K562 (cell line): ENCODE measurements at regions not wholly inside any gene's neighbourhood (a gene's known extent, or its start where the extent isn't known, plus 50 kb on each side); places are given as distances from the start of the nearest gene placed in this dataset.

Source experiments
- ATAC-seq: fragments of 200-7000 bp; cut with Tn5 transposase; 3 replicates; pipeline ENCODE4 v1.9.1; 2020; ENCODE audit warnings: moderate library complexity
- BruUV-seq: library from RNA; stranded (reverse); fragments of 400-500 nt; replicated peaks from 2 replicates; lab custom pipeline; 2021; lab: Mats Ljungman, UMichigan
- CTCF ChIA-PET: fragments of 300-600 bp; formaldehyde crosslinking; extraction: SDS; loops from one replicate; lab custom pipeline; 2021; ENCODE audit warnings: low intra/inter-chr PET ratio; lab: Yijun Ruan, JAX
- POLR2A ChIA-PET: fragments of 300-600, 350-650 bp; sonication (Branson Sonifier 250); formaldehyde crosslinking; extraction: SDS; loops from one replicate; lab custom pipeline; 2021; ENCODE audit warnings: antibody characterized with exemption, inconsistent platforms; lab: Yijun Ruan, JAX
- DNase-seq, 4 experiments: peaks; one replicate each; pipeline versions ENCODE4 v3.0.0 to v3.0.0-alpha.2; 2011 to 2018; ENCODE audit warnings: low spot score in 3 of 4, mixed read lengths in 3 of 4; ENCODE audit errors: extremely low read depth in 1 of 4
- FAIRE-seq: peaks from 2 replicates; lab custom pipeline; 2011; peaks lifted over from hg19 to GRCh38; lab: Jason Lieb, UNC
- H2AFZ ChIP-seq: 2 replicates; pipeline ENCODE4 v1.6.0; 2011; ENCODE audit warnings: low read depth, low read length, control low read depth, inconsistent platforms
- H3K27ac ChIP-seq: fragments of 200-600 bp; 3 replicates; pipeline ENCODE4 v1.8.0; 2011; ENCODE audit warnings: low read depth, mild to moderate bottlenecking, control low read depth, inconsistent platforms, low read length, moderate library complexity, mixed read lengths; ENCODE audit errors: extremely low read depth
- H3K27me3 ChIP-seq, 2 experiments: fragments of 300-600 bp in 1 of 2; 2 replicates in 1 of 2; 3 replicates in 1 of 2; pipeline versions ENCODE4 v1.6.0 to v1.8.0; 2011; ENCODE audit warnings: inconsistent platforms in 2 of 2, low read length in 2 of 2, mild to moderate bottlenecking in 1 of 2, mixed read lengths in 1 of 2, moderate library complexity in 1 of 2; ENCODE audit not compliant: control insufficient read depth in 2 of 2, insufficient read depth in 2 of 2
- H3K36me3 ChIP-seq: fragments of 300-600 bp; 3 replicates; pipeline ENCODE4 v1.8.0; 2011; ENCODE audit warnings: mild to moderate bottlenecking, low read length, inconsistent platforms; ENCODE audit not compliant: control insufficient read depth, insufficient read depth
- H3K4me1 ChIP-seq, 2 experiments: fragments of 200-600 bp in 1 of 2; replicated peaks in 1 of 2; 2 replicates in 1 of 2; 3 replicates in 1 of 2; pipeline versions ENCODE4 v1.5.1 to v1.8.0; 2011; ENCODE audit warnings: inconsistent platforms in 2 of 2, low read length in 2 of 2, mild to moderate bottlenecking in 1 of 2, mixed read lengths in 1 of 2, moderate library complexity in 1 of 2; ENCODE audit not compliant: control insufficient read depth in 2 of 2, insufficient read depth in 2 of 2
- H3K4me2 ChIP-seq: 2 replicates; pipeline ENCODE4 v1.6.1; 2011; ENCODE audit warnings: low read length, control low read depth, inconsistent platforms, mixed read lengths; ENCODE audit not compliant: insufficient read depth
- H3K4me3 ChIP-seq: fragments of 200-600 bp; sonication (generic), shearing (Covaris generic); 2 replicates; pipeline ENCODE4 v1.5.1; 2016; ENCODE audit warnings: control low read depth, inconsistent platforms
- H3K79me2 ChIP-seq: fragments of 200-600 bp; 3 replicates; pipeline ENCODE4 v1.8.0; 2011; ENCODE audit warnings: low read length, inconsistent platforms; ENCODE audit not compliant: control insufficient read depth, insufficient read depth
- H3K9ac ChIP-seq, 2 experiments: 2 replicates each; pipeline versions ENCODE4 v1.6.0 to v1.6.1; 2011; ENCODE audit warnings: low read depth in 2 of 2, low read length in 2 of 2, control low read depth in 1 of 2, inconsistent platforms in 1 of 2, mild to moderate bottlenecking in 1 of 2, mixed read lengths in 1 of 2; ENCODE audit not compliant: insufficient read depth in 1 of 2
- H3K9me1 ChIP-seq: one replicate; pipeline ENCODE4 v1.6.0; 2011; ENCODE audit warnings: inconsistent platforms, mild to moderate bottlenecking, low read length, moderate library complexity; ENCODE audit not compliant: control insufficient read depth, insufficient read depth
- H3K9me3 ChIP-seq: replicated peaks from 2 replicates; pipeline ENCODE4 v1.5.1; 2011; ENCODE audit warnings: low read depth, low read length, inconsistent platforms; ENCODE audit not compliant: control insufficient read depth, insufficient read depth
- H4K20me1 ChIP-seq: replicated peaks from 2 replicates; pipeline ENCODE4 v1.6.1; 2011; ENCODE audit warnings: low read length, inconsistent platforms, mixed read lengths; ENCODE audit not compliant: control insufficient read depth, insufficient read depth
- BDP1 ChIP-seq: IDR thresholded peaks from 3 replicates; pipeline ENCODE4 v1.6.1; 2011; ENCODE audit not compliant: insufficient read length, insufficient read depth
- EHMT2 ChIP-seq: fragments of 450-650 bp; IDR thresholded peaks from 2 replicates; pipeline ENCODE4 v1.6.1; 2018; ENCODE audit warnings: antibody characterized with exemption
- EP300 ChIP-seq: IDR thresholded peaks from 2 replicates; pipeline ENCODE4 v1.6.1; 2012; ENCODE audit warnings: low read length, improper control_type of control experiment
- EP400 ChIP-seq: fragments of 450-650 bp; IDR thresholded peaks from 2 replicates; pipeline ENCODE4 v1.6.1; 2017; ENCODE audit warnings: antibody characterized with exemption, mild to moderate bottlenecking, moderate library complexity
- FOXK2 ChIP-seq, 2 experiments: fragments of 450-650 bp; IDR thresholded peaks in 1 of 2; conservative IDR thresholded peaks in 1 of 2; 2 replicates each; pipeline ENCODE4 v1.6.1; 2016; ENCODE audit warnings: low read depth in 2 of 2, mild to moderate bottlenecking in 1 of 2
- HCFC1 ChIP-seq: IDR thresholded peaks from 2 replicates; pipeline ENCODE4 v1.6.1; 2012; ENCODE audit warnings: low read depth, low read length, improper control_type of control experiment
- HDAC2 ChIP-seq: fragments of 450-650 bp; IDR thresholded peaks from 2 replicates; pipeline ENCODE4 v1.6.1; 2016; ENCODE audit warnings: mild to moderate bottlenecking
- HNRNPUL1 ChIP-seq: fragments of 200-400 bp; formaldehyde crosslinking; IDR thresholded peaks from 2 replicates; pipeline ENCODE4 v1.6.1; 2017; ENCODE audit warnings: low read length
- IFI16 ChIP-seq: fragments of 250-450 bp; sonication (Bioruptor Pico); IDR thresholded peaks from 2 replicates; pipeline ENCODE4 v2.1.2; 2022; ENCODE audit warnings: mild to moderate bottlenecking, inconsistent platforms
- MTA2 ChIP-seq: fragments of 450-650 bp; IDR thresholded peaks from 2 replicates; pipeline ENCODE4 v1.6.1; 2016; ENCODE audit warnings: low read depth
- SAP30 ChIP-seq: fragments of 200-600 bp; sonication (generic); IDR thresholded peaks from 2 replicates; pipeline ENCODE4 v1.6.1; 2012; ENCODE audit warnings: borderline replicate concordance, low read depth, mild to moderate bottlenecking, moderate library complexity, low read length, control low read depth, inconsistent platforms; ENCODE audit not compliant: insufficient read depth, poor library complexity, severe bottlenecking
- TEAD4 ChIP-seq, 2 experiments: sonication (generic) in 1 of 2; formaldehyde crosslinking in 1 of 2; IDR thresholded peaks; 2 replicates each; pipeline versions ENCODE4 v1.6.1 to v1.8.0; 2012 to 2022; ENCODE audit warnings: borderline replicate concordance in 1 of 2, inconsistent platforms in 1 of 2, low read length in 1 of 2, mild to moderate bottlenecking in 1 of 2, missing genetic modification reagents in 1 of 2
- YBX1 ChIP-seq: fragments of 450-650 bp; IDR thresholded peaks from 2 replicates; pipeline ENCODE4 v1.7.1; 2016; ENCODE audit warnings: mild to moderate bottlenecking
- ZNF77 ChIP-seq: fragments of 250-450 bp; sonication (Bioruptor Pico); IDR thresholded peaks from 2 replicates; pipeline ENCODE4 v1.5.0; 2020
- WGBS: fragments of 100-300 bp; shearing (Covaris generic); methylation state at CpG from one replicate; pipeline ENCODE4 v1.1.6; 2016; ENCODE audit warnings: low coverage, mixed read lengths; ENCODE audit not compliant: insufficient coverage; ENCODE audit errors: missing lambda C conversion rate; 5-methylcytosine and 5-hydroxymethylcytosine counted together
- in situ Hi-C: fragments of 300-500 bp; cut with MboI; formaldehyde crosslinking; loops from 4 replicates; pipeline ENCODE4 v1.15.0; 2018; ENCODE audit warnings: inconsistent platforms, mixed read lengths
- intact Hi-C: fragments of 100-400 bp; cut with micrococcal nuclease; formaldehyde crosslinking; loops from 2 replicates; pipeline ENCODE4 v1.14.2; 2022
- TF ChIP-seq, protein P1 (sequence below): sonication (generic); formaldehyde crosslinking; IDR thresholded peaks from 2 replicates; pipeline ENCODE4 v1.9.0; 2022; ENCODE audit warnings: mild to moderate bottlenecking, missing genetic modification reagents

DNA sequence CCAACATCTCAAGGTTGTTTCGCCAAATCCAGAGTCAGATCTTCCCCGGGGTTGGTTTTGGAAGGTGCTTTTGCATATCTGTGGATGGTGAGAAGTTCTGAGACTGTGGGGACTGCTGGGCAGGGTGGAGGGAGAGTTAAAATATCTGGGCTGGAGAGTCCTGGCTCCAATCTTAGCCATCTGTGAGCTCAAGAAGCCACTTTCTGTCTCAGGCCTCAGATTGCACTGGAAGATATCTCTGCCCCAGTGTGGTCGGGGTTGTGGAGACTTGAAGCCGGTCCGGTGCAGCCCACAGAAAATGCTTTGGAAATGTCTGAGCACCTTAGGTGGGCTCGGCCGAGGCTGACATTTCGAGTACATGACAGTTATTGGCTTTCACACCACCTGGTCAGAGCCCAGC lies 72.2 kb upstream of the SFMBT2 start:
- Histone ChIP-seq H3K27me3 (peaks cover 27 to 36% of the 10 kb centered on the region in 2 experiments), H2AFZ (no peak overlapping the region), H3K36me3 (no peaks in the 10 kb centered on the region), H3K4me3 (no peak overlapping the region), H3K79me2 (no peaks in the 10 kb centered on the region), H4K20me1 (no peaks in the 10 kb centered on the region; the same call in 1 of the 2 replicates), H3K27ac (no peak overlapping the region), H3K9ac (no peak overlapping the region), H3K9me1 (no peaks in the 10 kb centered on the region), H3K4me2 (no peak overlapping the region), H3K9me3 (no peaks in the 10 kb centered on the region), H3K4me1 (no peaks in the 10 kb centered on the region)
- no peak for DNase-seq
- no peak for ATAC-seq
- intact Hi-C loops = no loop called here
- ChIA-PET CTCF (no interaction called here), POLR2A (no interaction called here)
- 1% methylated on average over 8 of the region's 8 CpGs for WGBS
- TF ChIP-seq BDP1 = no peak
- no peak for TF ChIP-seq HCFC1
- TF ChIP-seq TEAD4 (IDR thresholded peaks at IDR 0.05; ENCODE audit: low read length) = no peak
- no peak for TF ChIP-seq TEAD4 (CRISPR knock-in tag; IDR thresholded peaks at IDR 0.05; ENCODE audit: borderline replicate concordance)
- TF ChIP-seq, protein P1, sequence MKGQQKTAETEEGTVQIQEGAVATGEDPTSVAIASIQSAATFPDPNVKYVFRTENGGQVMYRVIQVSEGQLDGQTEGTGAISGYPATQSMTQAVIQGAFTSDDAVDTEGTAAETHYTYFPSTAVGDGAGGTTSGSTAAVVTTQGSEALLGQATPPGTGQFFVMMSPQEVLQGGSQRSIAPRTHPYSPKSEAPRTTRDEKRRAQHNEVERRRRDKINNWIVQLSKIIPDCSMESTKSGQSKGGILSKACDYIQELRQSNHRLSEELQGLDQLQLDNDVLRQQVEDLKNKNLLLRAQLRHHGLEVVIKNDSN = no peak
- no peak for TF ChIP-seq EP300
- no peak for TF ChIP-seq EHMT2
- no peak for TF ChIP-seq SAP30
- no peak for TF ChIP-seq HDAC2
- no peak for TF ChIP-seq HNRNPUL1
- TF ChIP-seq MTA2 = no peak
- TF ChIP-seq IFI16 (CRISPR knock-in tag) = no peak
- no peak for TF ChIP-seq YBX1
- no peak for TF ChIP-seq FOXK2 (conservative IDR thresholded peaks at IDR 0.05 in 1 of 2, IDR thresholded peaks at IDR 0.05 in 1 of 2; ENCODE audit: low read depth in 2 of 2)
- TF ChIP-seq EP400 = no peak
- no peak for TF ChIP-seq ZNF77 (CRISPR knock-in tag)
- FAIRE-seq = no peak
- in situ Hi-C loops = no loop called here
- no TSS peak for BruUV-seq
